ENCODE measurements at regions not wholly inside any gene's neighbourhood (a gene's known extent, or its start where the extent isn't known, plus 50 kb on each side); places are given as distances from the start of the nearest gene placed in this dataset.

- DNase-seq (ENCODE audit: low spot score), result no peak
These were observed 174.3 kb downstream of the EMX2 start for GRCh38 chr10:117716889-117717288.

DNA sequence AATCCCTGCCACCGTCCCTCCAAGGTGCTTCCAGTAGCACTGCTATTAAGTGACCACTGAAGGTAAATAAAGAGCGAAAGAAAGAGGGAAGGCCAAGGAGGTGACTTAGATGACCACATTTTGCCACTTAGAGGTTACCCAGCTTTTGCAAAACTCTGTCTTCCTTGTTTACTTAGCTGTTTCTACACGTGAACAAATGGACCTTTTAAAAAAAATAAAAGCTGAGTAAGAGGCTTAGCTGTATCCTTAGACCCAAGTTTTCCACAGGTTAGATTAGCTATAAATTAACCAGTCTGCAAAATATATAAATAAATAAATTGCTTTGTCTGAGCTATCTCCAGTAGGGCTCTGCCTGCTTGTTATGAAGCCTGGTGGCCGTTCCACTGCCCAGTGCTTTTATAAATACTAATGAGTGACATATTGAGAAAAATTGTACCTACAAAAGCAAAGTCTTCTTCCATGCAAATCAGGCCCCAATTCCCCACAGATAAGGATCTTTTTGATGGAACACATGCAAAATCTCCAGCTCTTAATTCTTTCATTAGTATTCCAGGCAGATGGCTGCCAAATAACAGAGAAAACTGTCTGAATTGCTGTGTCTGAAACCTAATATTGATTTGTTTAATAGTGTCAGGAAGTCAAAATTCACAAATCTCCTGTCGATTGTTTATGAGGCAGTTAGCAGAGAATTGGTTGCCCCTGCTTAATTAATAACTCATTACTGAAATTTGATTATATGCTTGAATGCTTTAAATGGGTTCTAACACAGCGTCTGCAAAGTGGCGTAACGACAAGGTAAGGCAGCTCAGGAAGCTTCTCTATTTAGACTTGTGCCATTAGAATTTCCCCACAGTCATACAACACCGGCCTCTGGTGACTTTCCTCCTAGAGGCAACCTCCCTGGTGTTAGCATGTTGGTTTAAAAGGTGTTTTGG lies 176.7 kb downstream of the EMX2 start:
- DNase-seq (ENCODE audit: low spot score), result no peak

DNA sequence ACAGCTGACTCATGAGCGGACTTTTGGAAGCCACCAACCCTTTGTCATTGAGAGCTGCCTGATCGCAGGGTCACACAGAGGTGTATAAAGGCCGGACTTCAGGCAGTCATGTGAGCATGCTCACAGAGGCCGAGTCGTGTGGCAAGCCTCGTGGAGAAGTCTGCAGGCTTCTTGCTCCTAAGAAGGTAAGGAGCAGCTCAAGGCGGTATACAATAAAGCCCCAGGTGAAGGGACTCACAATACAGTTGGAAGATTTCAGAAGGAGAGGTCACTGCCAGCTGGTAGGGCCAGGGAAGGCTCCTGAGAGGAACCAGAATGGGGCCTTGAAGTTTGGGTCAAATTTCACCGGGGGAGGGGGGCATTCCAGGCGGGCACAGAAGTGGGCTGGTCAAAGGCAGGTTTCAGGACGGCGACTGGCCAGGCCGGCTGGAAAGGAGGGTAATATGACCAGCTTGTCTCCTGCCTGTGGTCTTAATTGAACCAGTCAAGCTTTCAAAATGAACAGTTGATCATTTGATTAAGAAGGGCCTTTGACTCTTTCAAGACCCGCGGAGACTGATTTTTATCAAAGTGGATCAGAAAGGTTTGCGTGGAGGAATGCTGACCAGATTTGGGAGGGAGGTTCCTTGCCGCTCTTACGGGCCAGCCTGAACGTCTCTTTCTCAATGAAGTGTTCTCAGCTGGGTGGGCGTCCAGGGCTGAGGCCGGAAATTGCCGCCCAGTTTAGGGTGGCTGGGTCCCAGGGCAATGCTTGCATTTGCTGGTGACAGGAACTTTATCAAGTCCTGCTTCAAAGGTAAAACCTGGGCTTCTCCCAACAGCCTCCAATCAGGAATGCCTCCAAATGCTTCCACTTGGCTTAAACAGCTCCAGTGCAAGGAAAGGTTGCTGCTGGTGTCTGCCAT lies 178.6 kb downstream of the EMX2 start:
- DNase-seq (ENCODE audit: low spot score), result no peak

- DNase-seq (ENCODE audit: low spot score), result no peak
These were observed 179.3 kb downstream of the EMX2 start for GRCh38 chr10:117721873-117722272.

DNA sequence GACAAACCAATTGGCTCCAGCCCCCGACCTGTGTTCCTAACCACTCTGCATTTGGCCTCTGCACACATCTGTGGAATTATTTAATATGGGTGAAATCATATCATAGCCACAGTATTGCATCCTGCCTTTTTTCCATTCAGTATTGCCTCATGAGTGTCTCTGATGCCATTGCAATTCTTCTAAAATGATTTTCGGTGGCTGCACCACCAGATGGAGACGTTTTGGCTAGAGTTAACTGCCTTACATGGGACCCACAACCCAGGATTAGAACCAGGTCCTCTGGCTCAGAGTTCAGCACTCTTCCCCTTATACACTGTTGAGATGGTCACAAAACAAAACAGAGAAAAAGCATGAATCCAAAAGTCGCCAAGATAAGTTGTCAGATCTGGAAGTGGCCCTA lies 180.8 kb downstream of the EMX2 start:
- no peak for DNase-seq (ENCODE audit: low spot score)

GRCh38 chr10:117725993-117726392 lies 183.4 kb downstream of the EMX2 start:
- no peak for DNase-seq (ENCODE audit: low spot score)

DNA sequence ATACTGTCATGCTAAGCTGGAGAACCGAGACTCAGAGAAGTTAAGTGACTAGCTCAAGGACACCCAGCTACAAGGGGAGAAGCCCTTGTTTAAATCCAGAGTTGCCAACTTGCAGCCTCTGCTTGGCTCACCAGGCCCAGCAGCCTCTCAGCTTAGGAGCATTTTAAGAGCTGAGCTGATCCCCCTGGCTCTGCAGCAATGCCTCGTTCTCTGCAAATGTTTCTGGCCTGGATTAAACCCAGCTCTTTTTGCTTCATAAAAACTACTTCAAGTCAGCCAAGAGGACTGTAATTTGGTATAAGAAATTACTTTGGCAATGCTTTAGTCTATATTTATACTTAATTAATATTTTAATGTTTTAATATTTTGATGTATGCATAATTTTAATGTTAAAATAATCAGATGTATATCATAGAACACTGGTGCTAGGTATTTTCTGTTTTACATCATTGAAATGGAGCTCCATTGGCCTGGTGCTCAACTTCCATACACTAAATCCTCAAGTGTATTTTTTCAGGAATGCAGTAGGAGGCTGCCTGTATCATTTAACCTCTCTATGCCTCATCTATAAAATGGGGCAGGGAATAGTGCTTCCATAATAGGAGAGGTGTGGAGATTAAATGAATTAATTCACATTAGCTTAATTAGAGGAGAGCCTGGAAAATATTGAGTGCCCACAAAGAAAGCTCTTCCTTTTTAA lies 184.2 kb downstream of the EMX2 start:
- DNase-seq (ENCODE audit: low spot score), result no peak

DNA sequence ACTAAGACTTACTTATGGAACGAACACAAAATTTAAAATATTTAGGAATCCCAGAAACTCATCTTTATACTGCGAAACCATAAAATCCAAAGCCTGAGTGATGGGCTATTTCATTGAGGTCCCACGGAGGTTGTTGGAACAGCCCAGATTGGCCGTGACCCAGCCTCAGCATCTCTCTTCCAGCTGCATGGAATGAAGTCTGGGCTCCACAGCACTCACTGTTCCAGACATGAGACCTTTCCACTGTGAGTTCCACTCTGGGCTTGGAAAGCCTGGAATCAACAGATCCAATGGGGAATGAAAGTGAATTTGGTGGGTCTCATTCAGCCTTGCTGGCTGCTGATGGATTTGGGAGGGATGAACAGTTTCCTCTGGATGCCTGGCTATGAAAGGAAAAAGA lies 184.9 kb downstream of the EMX2 start:
- no peak for DNase-seq (ENCODE audit: low spot score)

DNA sequence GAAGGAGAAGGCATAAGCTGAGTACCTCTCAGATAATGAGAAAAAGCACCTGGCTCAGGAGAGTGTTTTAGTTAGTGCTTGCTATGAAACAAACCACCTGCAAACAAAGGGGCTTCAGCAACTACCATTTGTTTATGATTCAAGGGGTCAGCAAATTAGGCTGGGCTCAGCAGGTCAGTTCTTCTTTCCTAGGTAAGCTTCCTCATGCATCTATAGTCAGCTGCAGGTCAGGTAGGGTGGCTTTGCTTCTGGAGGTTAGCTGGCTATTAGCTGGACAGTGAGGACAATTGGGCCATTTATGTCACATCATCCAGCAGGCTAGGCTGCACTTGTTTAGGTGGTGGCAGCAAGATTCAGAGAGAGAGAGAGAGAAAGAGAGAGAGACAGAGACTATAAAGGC lies 185.5 kb downstream of the EMX2 start:
- no peak for DNase-seq (ENCODE audit: low spot score)

GRCh38 chr10:117729156-117729555 lies 186.6 kb downstream of the EMX2 start:
- no peak for DNase-seq (ENCODE audit: low spot score)

GRCh38 chr10:117731121-117731791 lies 188.7 kb downstream of the EMX2 start:
- no peak for DNase-seq (ENCODE audit: low spot score)

DNA sequence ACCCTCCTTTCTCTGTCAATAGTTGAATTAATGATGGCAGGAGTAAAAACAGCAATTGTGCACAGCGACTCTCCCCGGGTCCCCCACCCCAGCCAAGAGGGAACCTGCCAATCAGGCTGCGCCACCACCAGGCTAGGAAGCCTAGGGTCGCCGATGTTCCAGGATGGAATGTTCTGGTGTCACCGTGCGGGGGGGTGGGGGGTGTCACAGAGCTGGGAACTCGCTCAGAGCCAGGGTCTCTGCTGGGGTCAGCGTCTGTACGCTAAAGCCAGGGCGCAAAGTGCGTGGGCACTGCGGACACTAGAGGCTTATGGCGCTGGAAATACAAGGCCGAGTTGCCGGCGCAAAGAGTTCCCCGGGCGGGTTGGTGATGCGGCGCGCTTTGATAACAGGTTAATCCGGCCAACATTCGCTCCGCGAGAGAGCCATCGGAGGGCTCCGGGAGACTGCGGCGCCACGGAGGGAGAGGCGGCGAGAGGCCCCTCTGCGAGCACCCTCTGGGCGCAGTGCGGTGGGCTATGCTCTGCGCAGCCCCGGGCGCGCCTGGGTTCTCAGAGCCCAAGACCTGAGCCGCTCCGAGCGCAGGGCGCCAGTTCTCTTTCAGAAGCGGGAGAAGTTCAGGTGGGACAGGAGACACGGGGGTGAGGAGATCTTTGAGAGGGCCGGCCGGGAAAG lies 192.3 kb downstream of the EMX2 start:
- DNase-seq (ENCODE audit: low spot score), result no peak

DNA sequence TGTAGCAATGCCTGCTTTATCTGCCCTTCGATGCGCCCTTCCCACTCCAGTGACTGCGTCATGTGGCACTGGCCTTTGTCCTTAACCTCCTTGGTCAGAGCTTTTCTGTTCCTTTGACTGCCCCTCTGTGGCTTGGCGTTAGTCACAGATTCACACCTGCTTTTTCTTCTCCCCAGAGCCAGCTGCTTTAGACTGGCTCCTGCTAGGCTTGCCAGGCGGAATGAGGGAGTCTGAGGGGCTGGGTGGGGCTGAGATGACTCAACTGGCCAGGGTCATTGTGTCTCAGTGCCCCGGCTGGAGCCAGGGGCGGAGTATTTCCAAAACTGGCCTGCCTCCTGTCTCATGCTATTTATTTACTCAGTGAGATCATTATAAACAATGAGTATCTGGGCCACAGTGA lies 194.1 kb downstream of the EMX2 start:
- no peak for DNase-seq (ENCODE audit: low spot score)

DNA sequence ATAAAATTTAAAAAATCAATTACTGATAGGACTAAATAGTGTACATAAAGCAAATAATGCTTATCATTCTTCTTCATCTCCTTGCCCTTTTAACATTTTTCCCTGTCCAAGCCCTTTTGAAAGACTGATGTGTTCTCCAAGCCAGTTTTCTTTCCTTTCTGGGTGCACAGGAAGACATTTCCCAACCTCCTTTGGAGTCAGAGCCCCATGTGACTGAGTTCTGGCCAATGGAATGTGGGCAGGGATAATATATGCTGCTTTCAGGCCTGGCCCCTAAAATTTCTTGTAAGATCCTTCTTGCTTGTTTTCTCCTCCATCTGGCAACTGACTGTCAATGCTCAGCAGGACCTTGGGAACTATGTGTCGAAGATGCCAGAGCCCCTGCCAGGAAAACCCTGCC lies 197.5 kb downstream of the EMX2 start:
- DNase-seq (ENCODE audit: low spot score), result no peak

DNA sequence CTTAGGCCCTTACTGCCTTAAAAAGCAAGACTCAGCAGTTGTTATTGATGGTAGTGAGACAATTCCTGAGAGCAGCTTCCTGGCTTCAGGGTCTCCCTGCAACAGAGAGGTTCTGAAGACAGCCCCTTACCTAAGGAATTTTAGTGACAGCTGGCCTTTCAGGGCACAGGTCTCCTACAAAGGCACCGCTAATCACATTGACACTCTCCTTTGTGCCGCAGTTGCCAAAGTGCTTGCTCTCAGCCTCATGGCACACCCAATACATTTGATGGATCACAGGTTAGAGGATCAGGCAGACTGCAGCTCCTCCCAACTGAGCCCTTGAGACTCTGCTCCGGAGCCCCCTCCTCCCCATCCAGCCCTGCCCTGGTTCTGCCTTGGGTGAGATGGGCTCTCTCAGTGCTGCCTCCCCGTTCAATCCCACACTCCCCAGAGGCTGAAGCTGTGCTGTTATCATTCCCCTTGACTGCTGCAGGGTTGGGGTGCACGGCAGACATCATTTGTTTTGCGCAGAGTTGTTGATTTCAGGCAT lies 198.2 kb downstream of the EMX2 start:
- DNase-seq (ENCODE audit: low spot score), result no peak

- no peak for DNase-seq (ENCODE audit: low spot score)
These were observed 199.0 kb downstream of the EMX2 start for GRCh38 chr10:117741524-117741923.

GRCh38 chr10:117743509-117743908 lies 201.0 kb downstream of the EMX2 start:
- DNase-seq (ENCODE audit: low spot score), result no peak

DNA sequence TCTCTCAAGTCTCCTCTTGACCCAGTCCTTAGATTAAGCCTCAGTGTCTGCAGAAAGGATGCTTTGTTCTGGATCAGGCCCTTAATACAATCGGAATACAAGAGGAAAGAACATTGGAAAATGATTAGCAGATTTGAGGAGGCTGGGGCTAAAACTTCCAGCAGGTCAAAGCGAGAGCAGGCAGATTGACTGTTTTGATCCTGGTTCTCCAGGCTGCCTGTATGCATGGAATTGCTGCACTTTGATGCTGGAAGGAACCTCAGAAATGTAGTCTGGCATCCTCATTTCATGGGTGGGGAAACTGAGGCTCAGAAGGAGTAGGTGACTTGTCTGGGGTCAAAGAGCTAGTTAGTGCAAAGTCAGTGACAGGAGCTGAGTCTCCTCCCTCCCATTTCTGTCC lies 202.8 kb downstream of the EMX2 start:
- no peak for DNase-seq (ENCODE audit: low spot score)

GRCh38 chr10:117746541-117747448 lies 204.2 kb downstream of the EMX2 start:
- no peak for DNase-seq (ENCODE audit: low spot score)

- DNase-seq (ENCODE audit: low spot score), result no peak
These were observed 205.1 kb downstream of the EMX2 start for GRCh38 chr10:117747636-117748035.

All from CD4-positive, alpha-beta T cell treated with Interleukin-6 at 100 ng/mL for 8 hours (primary cell).